ENCODE measurements at regions not wholly inside any gene's neighbourhood (a gene's known extent, or its start where the extent isn't known, plus 50 kb on each side); places are given as distances from the start of the nearest gene placed in this dataset.
"Not testable (repeated sequence)": the region's sequence is repeated elsewhere in the genome, so short reads cannot be mapped to it uniquely, and the experiment has no call there.

DNA sequence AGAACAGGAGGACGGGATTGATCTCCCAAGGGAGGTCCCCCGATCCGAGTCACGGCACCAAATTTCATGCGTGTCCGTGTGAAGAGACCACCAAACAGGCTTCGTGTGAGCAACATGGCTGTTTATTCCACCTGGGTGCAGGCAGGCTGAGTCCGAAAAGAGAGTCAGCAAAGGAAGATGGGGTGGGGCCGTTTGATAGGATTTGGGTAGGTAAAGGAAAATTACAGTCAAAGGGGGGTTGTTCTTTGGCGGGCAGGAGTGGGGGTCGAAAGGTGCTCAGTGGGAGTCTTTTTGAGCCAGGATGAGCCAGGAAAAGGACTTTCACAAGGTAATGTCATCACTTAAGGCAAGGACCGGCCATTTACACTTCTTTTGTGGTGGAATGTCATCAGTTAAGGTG lies 763.6 kb upstream of the CTNND2 start:
- in situ Hi-C loops (cut with HindIII; ENCODE audit: low sequenced_read_pairs): not testable (repeated sequence)

DNA sequence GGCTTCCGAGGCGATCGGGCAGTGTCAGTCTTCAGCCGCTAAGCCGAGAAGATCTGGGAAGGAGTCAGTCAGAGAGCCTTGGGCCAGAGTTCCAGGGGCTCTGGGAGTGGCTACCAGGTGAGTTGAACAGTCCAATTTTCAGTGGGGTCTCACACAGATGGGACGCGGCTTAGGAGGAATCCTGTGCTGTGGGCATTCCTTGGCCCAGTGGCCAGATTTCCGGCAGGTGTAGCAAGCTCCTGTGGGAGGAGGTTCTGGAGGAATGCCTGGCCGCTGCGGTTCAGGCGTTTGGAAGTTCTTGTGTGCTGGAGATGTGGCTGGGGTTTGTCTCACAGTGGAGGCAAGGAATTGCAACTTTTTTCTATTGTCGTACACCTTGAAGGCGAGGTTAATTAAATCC lies 761.5 kb upstream of the CTNND2 start:
- in situ Hi-C loops (cut with HindIII; ENCODE audit: low sequenced_read_pairs): not testable (repeated sequence)

DNA sequence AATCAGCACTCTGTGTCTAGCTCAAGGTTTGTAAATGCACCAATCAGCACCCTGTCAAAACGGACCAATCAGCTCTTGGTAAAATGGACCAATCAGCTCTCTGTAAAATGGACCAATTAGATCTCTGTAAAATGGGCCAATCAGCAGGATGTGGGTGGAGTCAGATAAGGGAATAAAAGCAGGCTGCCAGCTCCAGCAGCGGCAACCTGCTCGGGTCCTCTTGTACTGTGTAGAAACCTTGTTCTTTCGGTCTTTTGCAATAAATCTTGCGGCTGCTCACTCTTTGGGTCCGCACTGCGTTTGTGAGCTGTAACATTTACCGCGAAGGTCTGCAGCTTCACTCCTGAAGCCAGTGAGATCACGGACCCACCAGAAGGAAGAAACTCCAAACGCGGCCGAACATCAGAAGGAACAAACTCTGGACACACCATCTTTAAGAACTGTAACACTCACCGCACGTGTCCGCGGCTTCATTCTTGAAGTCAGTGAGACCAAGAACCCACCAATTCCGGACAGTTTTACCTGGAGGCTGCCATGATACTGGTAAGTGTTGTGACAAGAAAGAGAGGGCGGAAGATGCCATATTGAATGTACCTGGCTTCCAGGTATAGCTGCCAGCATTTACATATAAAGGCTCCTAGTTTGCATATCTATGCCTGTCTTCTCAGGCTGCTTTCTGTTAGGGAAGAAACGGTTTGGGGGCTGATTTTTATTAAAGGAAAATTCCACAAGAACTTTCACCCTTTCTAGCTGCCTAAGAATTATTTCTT lies 758.5 kb upstream of the CTNND2 start:
- in situ Hi-C loops (cut with HindIII; ENCODE audit: low sequenced_read_pairs): no loop called here

DNA sequence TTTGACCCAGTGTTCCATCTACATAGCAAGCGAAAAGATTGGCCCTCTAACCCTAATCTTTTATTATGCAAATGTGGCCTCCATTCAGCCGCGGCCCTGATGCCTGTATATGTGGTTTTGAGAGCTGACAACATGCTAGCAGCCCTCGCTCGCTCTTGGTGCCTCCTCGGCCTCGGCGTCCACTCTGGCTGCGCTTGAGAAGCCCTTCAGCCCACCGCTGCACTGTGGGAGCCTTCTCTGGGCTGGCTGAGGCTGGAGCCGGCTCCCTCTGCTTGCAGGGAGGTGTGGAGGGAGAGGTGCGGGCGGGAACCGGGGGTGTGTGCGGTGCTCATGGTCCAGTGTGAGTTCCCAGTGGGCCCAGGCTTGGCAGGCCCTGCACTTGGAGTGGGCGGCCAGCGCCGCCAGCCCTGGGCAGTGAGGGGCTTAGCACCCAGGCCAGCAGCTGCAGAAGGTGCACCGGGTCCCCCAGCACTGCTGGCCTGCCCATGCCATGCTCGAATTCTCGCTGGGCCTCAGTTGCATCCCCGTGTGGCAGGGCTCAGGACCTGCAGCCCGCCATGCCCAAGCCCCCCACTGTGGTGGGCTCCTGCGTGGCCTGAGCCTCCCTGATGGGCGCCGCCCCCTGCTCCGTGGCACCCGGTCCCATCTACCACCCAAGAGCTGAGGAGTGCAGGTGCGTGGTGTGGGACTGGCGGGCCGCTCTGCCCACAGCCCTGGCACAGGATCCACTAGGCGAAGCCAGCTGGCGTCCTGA lies 757.5 kb upstream of the CTNND2 start:
- in situ Hi-C loops (cut with HindIII; ENCODE audit: low sequenced_read_pairs): no loop called here

DNA sequence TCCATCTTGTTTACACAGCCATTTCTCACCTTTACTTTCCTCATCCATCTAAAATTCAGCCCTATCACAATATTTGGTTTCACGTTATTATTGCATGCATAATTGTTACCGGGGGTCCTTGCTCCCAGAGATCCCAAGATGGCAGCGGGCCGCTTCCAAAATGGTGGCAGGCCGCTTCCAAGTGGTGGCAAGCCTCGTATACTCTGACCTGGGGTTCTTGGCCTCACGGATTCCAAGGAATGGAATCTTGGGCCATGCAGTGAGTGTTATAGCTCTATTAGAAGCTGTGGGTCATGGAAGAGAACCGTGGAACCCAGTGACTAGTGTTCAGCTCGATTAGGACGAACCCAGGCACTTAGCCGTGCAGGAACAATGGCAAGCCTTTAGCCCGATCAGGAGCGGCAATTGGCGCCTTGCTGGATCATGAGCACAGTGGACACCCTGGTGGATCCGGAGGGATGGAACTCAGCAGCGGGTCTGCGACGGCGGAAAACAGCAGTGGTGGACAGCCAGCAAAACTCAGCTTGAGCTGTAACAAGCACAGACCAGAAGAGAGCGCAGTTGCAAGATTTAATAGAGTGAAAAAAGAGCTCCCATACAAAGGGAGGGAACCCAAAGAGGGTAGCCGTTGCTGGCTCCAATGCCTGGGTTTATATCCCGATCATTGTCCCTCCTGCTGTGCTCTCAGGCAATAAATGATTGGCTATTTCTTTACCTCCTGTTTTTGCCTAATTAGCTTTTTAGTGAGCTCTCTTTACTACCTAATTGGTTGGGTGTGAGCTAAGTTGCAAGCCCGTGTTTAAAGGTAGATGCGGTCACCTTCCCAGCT lies 756.2 kb upstream of the CTNND2 start:
- in situ Hi-C loops (cut with HindIII; ENCODE audit: low sequenced_read_pairs): not testable (repeated sequence)

DNA sequence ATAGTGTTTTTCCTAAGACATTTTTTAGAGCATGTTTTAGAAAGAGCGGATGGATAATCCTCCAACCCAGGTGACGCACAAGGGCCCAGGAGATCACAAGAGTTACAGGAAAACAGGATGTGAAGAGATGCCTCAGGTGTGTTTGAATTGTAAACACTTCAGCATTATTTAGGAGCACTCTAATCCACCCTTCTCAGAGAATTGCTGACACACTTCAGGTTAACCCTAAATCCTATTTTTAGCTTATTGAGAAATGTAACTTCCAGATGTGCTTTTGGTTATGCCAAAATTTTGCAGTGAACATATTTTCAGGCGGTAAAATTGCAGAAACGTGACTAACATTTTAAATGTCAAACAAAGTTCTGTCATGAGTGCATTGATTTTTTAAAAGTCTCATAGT lies 755.4 kb upstream of the CTNND2 start:
- in situ Hi-C loops (cut with HindIII; ENCODE audit: low sequenced_read_pairs): no loop called here

DNA sequence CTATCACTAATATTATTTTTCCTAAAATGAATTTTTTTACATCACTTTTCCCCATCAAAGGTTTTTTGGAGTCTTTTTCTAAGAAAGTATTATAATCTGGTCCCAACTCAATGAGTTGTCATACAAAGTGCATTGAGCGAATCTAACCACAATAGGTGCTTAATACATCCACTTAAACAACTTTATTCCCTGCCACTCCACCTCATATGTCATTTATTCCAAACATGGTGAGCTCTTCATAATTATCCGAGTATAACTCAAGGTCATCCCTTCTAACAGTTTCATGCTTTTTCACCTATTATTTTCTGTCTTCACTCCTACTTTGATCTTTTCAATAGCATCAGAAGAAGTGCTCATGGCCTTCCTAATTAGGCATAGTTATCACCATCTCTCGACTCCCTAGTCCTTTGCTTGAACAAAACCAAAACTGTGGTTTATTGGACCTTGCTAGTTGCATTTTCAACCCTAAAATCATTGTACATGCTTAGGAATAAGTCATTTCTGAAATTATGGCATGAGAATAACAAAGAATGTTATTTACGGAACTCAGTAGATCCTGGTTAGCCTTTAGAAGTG lies 754.7 kb upstream of the CTNND2 start:
- in situ Hi-C loops (cut with HindIII; ENCODE audit: low sequenced_read_pairs): no loop called here

DNA sequence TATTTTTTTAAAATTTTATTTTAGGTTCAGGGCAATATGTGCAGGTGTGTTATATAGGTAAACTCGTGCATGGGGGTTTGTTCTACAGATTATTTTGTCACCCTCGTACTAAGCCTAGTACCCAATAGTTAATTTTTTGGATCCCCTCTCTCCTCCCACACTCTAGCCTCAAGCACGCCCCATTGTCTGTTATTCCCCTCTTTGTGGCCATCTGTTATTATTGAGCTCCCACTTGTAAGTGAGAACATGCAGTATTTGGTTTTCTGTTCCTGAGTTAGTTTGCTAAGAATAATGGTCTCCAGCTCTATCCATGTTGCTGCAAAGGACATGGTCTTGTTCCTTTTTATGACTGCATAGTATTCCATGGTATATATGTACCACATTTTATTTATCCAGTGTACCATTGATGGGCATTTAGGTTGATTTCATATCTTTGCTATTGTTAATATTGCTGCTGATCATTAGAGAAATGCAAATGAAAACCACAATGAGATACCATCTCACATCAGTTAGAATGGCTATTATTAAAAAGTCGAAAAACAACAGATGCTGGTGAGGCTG lies 753.7 kb upstream of the CTNND2 start:
- in situ Hi-C loops (cut with HindIII; ENCODE audit: low sequenced_read_pairs): not testable (repeated sequence)

DNA sequence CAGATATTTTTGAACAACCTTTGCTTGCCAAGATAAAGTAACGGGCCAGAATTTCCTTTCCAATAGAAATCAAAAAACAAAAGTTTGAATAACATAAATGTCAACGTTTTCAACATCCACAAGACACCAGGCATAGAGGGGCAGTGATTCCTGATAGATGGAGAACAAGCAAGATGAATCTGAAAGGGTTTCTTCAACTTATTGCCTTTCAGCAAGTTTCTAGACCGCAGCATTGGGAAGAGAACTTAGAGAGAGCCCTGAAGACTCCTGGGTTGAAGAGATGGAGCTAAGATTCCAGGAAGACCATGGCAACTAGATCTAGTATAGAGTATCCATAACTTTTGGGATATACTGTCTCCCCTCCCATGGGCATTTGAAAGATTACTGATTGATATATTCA lies 751.4 kb upstream of the CTNND2 start:
- in situ Hi-C loops (cut with HindIII; ENCODE audit: low sequenced_read_pairs): no loop called here

DNA sequence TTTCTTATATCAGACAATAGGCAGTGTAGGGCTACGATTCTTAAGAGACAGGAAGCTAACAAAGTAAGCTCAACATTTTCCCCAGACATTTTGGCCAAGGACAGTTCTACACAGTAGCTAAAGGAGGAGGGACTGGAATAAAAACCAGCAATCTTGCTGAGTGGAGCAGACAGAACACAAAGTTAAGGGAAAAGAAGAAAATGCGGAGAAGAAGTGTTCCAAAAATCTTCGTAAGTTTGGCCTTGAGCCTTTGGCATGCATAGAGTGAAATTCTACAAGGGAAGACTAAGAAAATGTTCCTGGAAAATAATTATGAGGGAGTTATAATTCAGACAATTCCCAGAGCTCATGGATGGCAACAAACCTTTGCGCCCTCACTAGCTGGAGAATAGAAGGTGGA lies 748.0 kb upstream of the CTNND2 start:
- in situ Hi-C loops (cut with HindIII; ENCODE audit: low sequenced_read_pairs): no loop called here

DNA sequence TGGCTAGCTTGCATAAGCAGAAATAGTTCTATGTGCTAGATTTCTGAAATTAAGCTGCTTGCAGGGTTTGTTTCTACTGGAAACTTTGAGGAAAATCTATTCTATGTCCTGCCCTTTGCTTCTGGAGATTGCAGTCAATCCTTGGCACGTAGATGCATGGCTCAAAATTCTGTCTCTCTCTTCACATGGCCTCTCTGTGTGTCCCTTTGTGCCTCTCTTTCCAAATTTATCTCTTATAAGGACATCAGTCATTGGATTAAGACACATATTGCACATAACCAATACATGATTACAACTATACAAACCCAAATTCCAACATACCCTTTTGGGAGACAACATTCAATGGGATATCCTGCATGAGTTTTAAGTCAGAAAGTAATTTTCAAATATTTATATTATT lies 744.3 kb upstream of the CTNND2 start:
- in situ Hi-C loops (cut with HindIII; ENCODE audit: low sequenced_read_pairs): no loop called here

DNA sequence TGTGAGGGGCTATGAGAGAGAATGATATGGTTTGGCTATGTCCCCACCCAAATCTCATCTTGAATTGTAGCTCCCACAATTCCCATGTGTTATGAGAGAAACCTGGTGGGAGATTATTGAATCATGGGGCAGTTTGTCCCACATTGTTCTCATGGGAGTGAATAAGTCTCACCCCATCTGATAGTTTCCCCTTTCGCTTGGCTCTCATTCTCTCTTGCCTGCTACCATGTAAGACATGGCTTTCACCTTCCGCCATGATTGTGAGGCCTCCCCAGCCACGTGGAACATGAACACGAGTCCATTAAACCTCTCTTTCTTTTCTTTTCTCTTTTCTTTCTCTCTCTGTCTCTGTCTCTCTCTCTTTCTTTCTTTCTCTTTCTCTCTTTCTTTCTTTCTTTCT lies 743.4 kb upstream of the CTNND2 start:
- in situ Hi-C loops (cut with HindIII; ENCODE audit: low sequenced_read_pairs): no loop called here

DNA sequence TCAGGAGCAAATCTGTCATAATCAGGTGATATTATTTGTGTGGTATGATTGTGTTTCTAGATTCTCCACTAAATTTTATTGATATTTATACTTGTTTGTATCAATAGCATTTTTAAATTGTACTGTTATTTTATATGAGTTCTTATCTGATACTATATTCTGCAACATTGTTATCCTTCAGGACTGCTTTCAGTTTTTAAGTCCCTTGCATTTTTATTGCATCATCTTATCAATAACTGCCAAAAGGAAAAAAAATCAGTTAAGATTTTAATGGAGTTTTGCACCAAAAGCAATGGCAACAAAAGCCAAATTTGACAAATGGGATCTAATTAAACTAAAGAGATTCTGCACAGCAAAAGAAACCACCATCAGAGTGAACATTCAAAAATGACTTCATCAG lies 741.3 kb upstream of the CTNND2 start:
- in situ Hi-C loops (cut with HindIII; ENCODE audit: low sequenced_read_pairs): no loop called here

DNA sequence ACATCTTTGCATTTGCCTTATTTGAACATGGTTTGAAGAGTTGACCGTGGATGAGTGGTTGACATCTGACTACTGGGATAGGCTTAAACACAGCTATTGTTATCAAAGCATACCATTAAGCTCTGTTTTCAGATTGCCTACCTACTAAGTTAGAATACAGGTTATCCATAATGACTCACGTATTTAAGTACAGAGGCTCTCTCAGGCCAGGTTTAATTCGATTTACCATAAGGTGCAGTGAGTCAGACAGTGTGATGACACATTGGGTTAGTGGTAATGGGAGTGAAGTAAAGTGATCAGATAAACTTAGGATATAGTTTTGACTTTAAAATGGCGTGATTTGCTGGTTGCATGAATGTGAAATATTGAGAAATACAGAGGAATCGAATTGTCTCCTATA lies 732.0 kb upstream of the CTNND2 start:
- in situ Hi-C loops (cut with HindIII; ENCODE audit: low sequenced_read_pairs): no loop called here

DNA sequence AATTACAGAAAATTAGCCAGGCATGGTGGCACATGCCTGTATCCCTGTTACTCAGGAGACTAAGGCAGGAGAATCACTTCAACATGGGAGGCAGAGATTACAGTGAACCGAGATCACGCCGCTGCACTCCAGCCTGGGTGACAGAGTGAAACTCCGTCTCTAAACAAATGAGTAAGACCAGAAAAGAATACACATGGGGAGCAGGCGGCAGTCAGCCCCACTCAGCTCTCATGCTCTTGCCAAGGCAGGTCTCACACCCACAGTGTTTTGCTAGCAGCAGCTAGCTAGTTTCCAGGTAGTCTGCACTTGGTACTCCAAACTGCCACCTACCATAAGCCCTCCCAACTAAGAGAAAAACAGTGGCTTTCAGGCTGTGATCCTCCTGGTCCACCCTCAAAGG lies 722.3 kb upstream of the CTNND2 start:
- in situ Hi-C loops (cut with HindIII; ENCODE audit: low sequenced_read_pairs): no loop called here

DNA sequence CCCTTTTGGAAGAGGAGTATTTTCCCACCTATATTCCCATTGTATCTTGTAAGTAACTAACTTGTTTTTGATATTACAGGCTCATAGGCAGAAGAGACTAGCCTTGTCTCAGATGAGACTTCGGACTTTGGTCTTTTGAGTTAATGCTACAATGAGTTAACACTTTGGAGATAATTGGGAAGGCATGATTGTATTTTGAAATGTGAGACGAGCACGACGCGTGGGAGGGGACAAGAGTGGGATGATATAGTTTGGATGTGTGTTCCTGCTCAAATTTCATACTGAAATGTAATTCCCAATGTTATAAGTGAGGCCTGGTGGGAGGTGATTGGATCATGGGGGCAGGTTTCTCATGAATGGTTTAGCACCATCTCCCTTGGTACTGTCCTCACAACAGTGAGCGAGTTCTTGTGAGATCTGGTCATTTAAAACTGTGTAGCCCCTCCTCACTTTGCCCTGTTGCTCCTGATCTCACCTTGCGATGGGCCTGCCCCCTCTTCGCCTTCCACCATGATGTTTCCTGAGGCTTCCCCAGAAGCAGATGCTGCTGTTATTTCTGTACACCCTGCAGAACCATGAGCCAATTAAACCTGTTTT lies 721.5 kb upstream of the CTNND2 start:
- in situ Hi-C loops (cut with HindIII; ENCODE audit: low sequenced_read_pairs): no loop called here

DNA sequence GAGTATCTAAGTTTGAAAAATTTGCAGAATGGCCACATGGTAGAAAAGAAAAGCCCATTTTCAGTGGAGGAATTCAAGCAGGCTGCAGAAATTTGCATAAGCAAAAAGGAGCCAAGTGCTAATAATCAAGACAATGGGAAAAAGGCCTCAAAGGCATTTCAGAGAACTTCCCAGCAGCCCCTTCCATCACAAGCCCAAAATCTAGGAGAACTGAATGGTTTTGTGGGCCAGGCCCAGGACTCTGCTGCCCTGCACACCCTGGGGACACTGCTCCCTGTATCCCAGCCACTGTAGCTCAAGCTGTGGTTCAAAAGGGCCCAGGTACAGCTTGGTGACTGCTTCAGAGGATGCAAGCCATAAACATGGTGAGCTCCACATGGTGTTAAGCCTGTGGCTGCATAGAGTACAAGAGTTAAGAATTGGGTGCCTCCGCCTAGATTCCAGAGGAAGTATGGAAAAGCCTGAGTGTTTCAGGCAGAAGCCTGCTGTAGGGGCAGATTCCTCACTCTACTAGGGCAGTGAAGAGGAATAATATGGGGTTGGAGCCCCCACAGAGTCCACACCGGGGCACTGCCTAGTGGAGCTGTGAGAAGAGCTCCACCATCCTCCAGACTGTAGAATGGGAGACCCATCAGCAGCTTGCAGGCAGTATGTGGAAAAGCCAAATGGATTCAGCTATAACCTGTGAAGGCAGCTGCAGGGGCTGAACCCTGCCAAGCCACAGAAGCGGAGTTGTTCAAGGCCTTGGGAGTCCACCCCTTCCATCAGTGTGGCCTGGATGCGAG lies 720.7 kb upstream of the CTNND2 start:
- in situ Hi-C loops (cut with HindIII; ENCODE audit: low sequenced_read_pairs): no loop called here

DNA sequence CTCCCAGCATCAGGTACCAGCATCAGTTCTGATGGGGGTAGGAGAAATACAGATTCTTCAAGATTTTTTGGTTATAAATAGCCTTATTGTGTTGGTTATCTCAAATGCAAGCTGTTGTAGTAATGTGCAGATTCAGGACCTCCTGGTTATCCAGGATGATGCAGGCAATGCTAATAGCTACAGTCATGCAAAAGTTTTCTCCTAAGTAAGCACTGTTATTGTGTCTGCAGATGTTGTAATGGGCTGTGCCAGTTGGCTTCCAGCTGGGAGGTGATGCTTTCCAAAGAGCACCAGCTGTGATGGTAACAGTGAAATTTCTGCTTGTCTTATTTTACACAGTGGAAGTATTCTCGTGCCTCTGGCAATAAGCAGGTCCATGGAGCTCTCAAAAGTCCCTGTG lies 719.2 kb upstream of the CTNND2 start:
- in situ Hi-C loops (cut with HindIII; ENCODE audit: low sequenced_read_pairs): no loop called here

DNA sequence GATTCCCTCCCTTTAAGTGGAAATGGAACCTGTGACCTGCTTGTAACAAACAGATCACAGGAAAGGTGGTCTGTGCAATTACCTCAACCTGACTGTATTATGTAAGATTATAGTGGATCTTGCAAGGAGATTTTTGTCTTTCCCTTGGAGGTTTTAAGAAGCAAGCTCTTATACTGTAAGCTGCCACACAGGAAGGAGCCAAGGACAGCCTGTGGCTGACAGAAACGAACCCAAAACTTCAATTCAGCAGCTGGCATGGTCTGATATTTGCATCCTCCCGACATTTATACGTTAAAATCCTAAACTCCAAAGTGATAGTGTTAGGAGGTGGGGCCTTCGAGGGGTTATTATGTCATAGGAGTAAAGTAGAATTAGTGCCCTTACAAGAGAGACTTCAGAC lies 711.8 kb upstream of the CTNND2 start:
- in situ Hi-C loops (cut with HindIII; ENCODE audit: low sequenced_read_pairs): no loop called here

All from endothelial cell of hepatic sinusoid (primary cell).